OCI-LY7 (cell line): ENCODE measurements at regions not wholly inside any gene's neighbourhood (a gene's known extent, or its start where the extent isn't known, plus 50 kb on each side); places are given as distances from the start of the nearest gene placed in this dataset.
"Not testable (repeated sequence)": the region's sequence is repeated elsewhere in the genome, so short reads cannot be mapped to it uniquely, and the experiment has no call there.

Source experiments
- BruUV-seq: library from RNA; stranded (reverse); fragments of 400-500 nt; replicated peaks from 2 replicates; lab custom pipeline; 2021; lab: Mats Ljungman, UMichigan
- CTCF ChIA-PET: fragments of 300-600 bp; sonication (Branson Sonifier 250); formaldehyde crosslinking; loops from one replicate; lab custom pipeline; 2022; ENCODE audit warnings: antibody characterized with exemption; ENCODE audit not compliant: unreplicated experiment; lab: Charles Lee
- POLR2A ChIA-PET: fragments of 300-600 bp; sonication (Branson Sonifier 250); formaldehyde crosslinking; loops from one replicate; lab custom pipeline; 2022; ENCODE audit warnings: antibody characterized with exemption; lab: Charles Lee
- DNase-seq: peaks from one replicate; pipeline ENCODE4 v3.0.0-alpha.2; 2015; ENCODE audit warnings: low spot score
- H2AFZ ChIP-seq: fragments of 200-600 bp; sonication (generic), shearing (Covaris generic); 2 replicates; pipeline ENCODE4 v1.6.1; 2014; ENCODE audit warnings: mild to moderate bottlenecking, antibody characterized with exemption, low read length, moderate library complexity
- H3K27ac ChIP-seq: fragments of 200-600 bp; sonication (generic); 2 replicates; pipeline ENCODE4 v1.5.1; 2014; ENCODE audit warnings: mixed run types, low read depth, mild to moderate bottlenecking, moderate library complexity, low read length, inconsistent platforms; ENCODE audit not compliant: poor library complexity, severe bottlenecking
- H3K36me3 ChIP-seq: fragments of 200-600 bp; sonication (generic); 2 replicates; pipeline ENCODE4 v1.6.1; 2014; ENCODE audit warnings: mild to moderate bottlenecking, antibody characterized with exemption, low read length, moderate library complexity, mixed read lengths; ENCODE audit not compliant: insufficient read depth
- H3K4me1 ChIP-seq: fragments of 200-600 bp; sonication (generic); 2 replicates; pipeline ENCODE4 v1.5.1; 2014; ENCODE audit warnings: mild to moderate bottlenecking, low read length; ENCODE audit not compliant: insufficient read depth, poor library complexity, severe bottlenecking
- H3K4me2 ChIP-seq: fragments of 200-600 bp; sonication (generic); 2 replicates; pipeline ENCODE4 v1.6.1; 2014; ENCODE audit warnings: mild to moderate bottlenecking, low read length
- H3K4me3 ChIP-seq: fragments of 200-600 bp; sonication (generic); 2 replicates; pipeline ENCODE4 v1.5.1; 2014; ENCODE audit warnings: mild to moderate bottlenecking, low read depth, low read length; ENCODE audit not compliant: poor library complexity, severe bottlenecking
- H3K79me2 ChIP-seq: fragments of 200-600 bp; sonication (generic); 2 replicates; pipeline ENCODE4 v1.6.1; 2016; ENCODE audit warnings: low read depth, mild to moderate bottlenecking, low read length, moderate library complexity, mixed read lengths; ENCODE audit not compliant: insufficient read depth
- H3K9me2 ChIP-seq: fragments of 200-600 bp; sonication (generic); 2 replicates; pipeline ENCODE4 v1.6.1; 2016; ENCODE audit warnings: mild to moderate bottlenecking, low read length, mixed read lengths; ENCODE audit not compliant: insufficient read depth
- H3K9me3 ChIP-seq: fragments of 200-600 bp; sonication (generic); 2 replicates; pipeline ENCODE4 v1.6.1; 2014; ENCODE audit warnings: mild to moderate bottlenecking, mixed run types, low read length, mixed read lengths
- H4K20me1 ChIP-seq: fragments of 200-600 bp; sonication (generic); 2 replicates; pipeline ENCODE4 v1.6.1; 2014; ENCODE audit warnings: mild to moderate bottlenecking, antibody characterized with exemption, low read length, moderate library complexity, mixed read lengths; ENCODE audit not compliant: insufficient read depth
- EZH2phosphoT487 ChIP-seq: fragments of 200-600 bp; sonication (generic); IDR thresholded peaks from 2 replicates; pipeline ENCODE4 v1.6.1; 2018; ENCODE audit warnings: low read depth, borderline replicate concordance, mild to moderate bottlenecking, mixed run types, antibody characterized with exemption, low read length, moderate library complexity, mixed read lengths
- intact Hi-C: fragments of 100-400 bp; cut with micrococcal nuclease; formaldehyde crosslinking; loops from one replicate; pipeline ENCODE4 v1.10.0; 2022; ENCODE audit not compliant: unreplicated experiment
- TF ChIP-seq, protein P1 (sequence below): fragments of 200-600 bp; sonication (generic); conservative IDR thresholded peaks from 2 replicates; pipeline ENCODE4 v1.5.1; 2014; ENCODE audit warnings: mild to moderate bottlenecking, antibody characterized with exemption, low read length, moderate library complexity, mixed read lengths

GRCh38 chr20:7798176-7798575 lies 142.1 kb downstream of the HAO1 start:
- DNase-seq = no peak
- Histone ChIP-seq H3K4me3 (no peak overlapping the region), H3K4me1 (no peaks in the 10 kb centered on the region), H3K36me3 (no peaks in the 10 kb centered on the region), H3K79me2 (no peaks in the 10 kb centered on the region), H3K4me2 (no peak overlapping the region), H3K9me3 (no peaks in the 10 kb centered on the region), H2AFZ (no peak overlapping the region; the same call in 1 of the 2 replicates), H3K27ac (no peak overlapping the region), H4K20me1 (no peaks in the 10 kb centered on the region), H3K9me2 (no peaks in the 10 kb centered on the region)
- CTCF ChIA-PET = no interaction called here
- no TSS peak for BruUV-seq
- POLR2A ChIA-PET = interaction anchor here (0.5 to 2.5 kb wide), 6 partner anchors 8 to 1527 kb away, joined by 3 to 7 read pairs (median 4); no protein-coding TSS in a partner anchor
- no peak for TF ChIP-seq EZH2phosphoT487
- TF ChIP-seq, protein P1, sequence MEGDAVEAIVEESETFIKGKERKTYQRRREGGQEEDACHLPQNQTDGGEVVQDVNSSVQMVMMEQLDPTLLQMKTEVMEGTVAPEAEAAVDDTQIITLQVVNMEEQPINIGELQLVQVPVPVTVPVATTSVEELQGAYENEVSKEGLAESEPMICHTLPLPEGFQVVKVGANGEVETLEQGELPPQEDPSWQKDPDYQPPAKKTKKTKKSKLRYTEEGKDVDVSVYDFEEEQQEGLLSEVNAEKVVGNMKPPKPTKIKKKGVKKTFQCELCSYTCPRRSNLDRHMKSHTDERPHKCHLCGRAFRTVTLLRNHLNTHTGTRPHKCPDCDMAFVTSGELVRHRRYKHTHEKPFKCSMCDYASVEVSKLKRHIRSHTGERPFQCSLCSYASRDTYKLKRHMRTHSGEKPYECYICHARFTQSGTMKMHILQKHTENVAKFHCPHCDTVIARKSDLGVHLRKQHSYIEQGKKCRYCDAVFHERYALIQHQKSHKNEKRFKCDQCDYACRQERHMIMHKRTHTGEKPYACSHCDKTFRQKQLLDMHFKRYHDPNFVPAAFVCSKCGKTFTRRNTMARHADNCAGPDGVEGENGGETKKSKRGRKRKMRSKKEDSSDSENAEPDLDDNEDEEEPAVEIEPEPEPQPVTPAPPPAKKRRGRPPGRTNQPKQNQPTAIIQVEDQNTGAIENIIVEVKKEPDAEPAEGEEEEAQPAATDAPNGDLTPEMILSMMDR = no peak
- intact Hi-C loops = no loop called here

DNA sequence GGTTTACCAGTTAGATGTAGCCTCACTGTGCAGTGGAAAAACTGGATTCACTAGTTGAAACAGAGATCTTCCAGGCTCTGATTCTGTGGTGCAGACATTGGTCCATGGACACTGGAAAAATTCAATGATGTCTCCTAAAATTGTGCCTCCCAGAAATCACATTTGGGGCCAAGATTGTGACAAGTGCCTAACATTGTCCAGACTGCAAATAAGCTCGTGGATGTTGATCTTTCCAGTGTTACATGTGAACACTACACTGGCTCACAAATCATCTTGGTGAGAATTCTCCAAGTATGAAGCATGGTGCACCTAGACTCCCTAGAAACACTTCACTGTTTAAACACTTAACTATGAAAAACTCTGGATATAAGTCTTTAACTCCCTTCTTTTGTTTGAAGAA lies 140.4 kb downstream of the HAO1 start:
- no TSS peak for BruUV-seq
- Histone ChIP-seq H3K4me3 (no peak overlapping the region), H3K9me2 (no peaks in the 10 kb centered on the region), H3K79me2 (no peaks in the 10 kb centered on the region), H3K9me3 (no peaks in the 10 kb centered on the region), H2AFZ (peak overlapping the region; percentile 41; the same call in 1 of the 2 replicates), H3K4me1 (no peaks in the 10 kb centered on the region), H3K4me2 (no peak overlapping the region), H3K36me3 (no peaks in the 10 kb centered on the region), H3K27ac (no peak overlapping the region), H4K20me1 (no peaks in the 10 kb centered on the region)
- no peak for DNase-seq
- CTCF ChIA-PET = no interaction called here
- POLR2A ChIA-PET = interaction anchor here (0.7 kb wide), 1 partner anchor 528 kb away, joined by 3 read pairs; no protein-coding TSS in a partner anchor
- TF ChIP-seq, protein P1 = no peak
- TF ChIP-seq EZH2phosphoT487 = no peak
- intact Hi-C loops = no loop called here

GRCh38 chr20:7803411-7804151 lies 136.7 kb downstream of the HAO1 start:
- H3K9me3 ChIP-seq, H2AFZ ChIP-seq, H3K4me1 ChIP-seq, H3K36me3 ChIP-seq, H3K4me3 ChIP-seq, H3K27ac ChIP-seq, H3K4me2 ChIP-seq, H3K79me2 ChIP-seq, BruUV-seq, H3K9me2 ChIP-seq, intact Hi-C loops, H4K20me1 ChIP-seq, CTCF ChIA-PET, DNase-seq: not testable (repeated sequence)
- POLR2A ChIA-PET = interaction anchor here (0.9 kb wide), 1 partner anchor 51 kb away, joined by 3 read pairs; no protein-coding TSS in a partner anchor
